ENCODE measurements at regions not wholly inside any gene's neighbourhood (a gene's known extent, or its start where the extent isn't known, plus 50 kb on each side); places are given as distances from the start of the nearest gene placed in this dataset.

DNA sequence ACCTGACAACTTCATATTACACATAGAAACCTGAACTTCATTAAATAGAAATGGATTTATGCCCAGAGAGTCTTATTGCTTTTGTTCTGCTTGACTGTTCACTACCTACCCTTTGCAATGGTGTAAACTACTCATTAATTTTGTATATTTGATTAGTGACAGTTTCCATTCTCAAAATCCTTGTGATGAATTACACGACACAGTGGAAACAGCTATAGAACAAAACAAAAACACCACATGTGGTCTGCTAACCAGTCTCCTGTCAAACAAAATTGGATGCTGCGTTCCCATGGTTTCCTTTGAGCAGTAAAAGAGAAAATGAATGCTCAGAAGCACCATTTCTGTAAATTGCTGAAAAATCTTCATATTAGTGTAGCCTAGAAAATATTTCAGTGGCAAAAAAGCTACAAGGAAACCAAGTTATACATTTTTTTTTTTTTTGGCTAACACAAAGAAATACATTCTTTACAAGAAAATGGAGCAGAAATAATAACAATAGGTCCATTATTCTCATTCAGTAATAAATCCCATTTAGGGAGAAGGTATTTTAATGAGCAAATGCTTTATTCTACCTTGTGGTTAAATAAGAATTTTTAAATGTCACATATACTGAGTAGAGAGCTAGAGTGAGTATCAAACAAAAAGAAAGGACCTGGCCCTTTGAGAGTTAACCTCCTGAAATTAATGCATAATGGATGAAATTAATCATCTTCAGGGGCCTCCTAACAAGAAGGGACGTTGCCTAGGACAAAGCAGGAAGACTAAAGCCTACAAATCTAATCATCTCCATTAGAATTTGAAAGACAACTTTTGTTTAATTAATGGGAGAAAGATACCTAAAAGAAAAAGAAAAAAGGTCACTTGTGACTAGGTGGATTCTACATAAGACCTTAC lies 355.1 kb upstream of the ZC3H15 start:
- TF ChIP-seq, protein P1, sequence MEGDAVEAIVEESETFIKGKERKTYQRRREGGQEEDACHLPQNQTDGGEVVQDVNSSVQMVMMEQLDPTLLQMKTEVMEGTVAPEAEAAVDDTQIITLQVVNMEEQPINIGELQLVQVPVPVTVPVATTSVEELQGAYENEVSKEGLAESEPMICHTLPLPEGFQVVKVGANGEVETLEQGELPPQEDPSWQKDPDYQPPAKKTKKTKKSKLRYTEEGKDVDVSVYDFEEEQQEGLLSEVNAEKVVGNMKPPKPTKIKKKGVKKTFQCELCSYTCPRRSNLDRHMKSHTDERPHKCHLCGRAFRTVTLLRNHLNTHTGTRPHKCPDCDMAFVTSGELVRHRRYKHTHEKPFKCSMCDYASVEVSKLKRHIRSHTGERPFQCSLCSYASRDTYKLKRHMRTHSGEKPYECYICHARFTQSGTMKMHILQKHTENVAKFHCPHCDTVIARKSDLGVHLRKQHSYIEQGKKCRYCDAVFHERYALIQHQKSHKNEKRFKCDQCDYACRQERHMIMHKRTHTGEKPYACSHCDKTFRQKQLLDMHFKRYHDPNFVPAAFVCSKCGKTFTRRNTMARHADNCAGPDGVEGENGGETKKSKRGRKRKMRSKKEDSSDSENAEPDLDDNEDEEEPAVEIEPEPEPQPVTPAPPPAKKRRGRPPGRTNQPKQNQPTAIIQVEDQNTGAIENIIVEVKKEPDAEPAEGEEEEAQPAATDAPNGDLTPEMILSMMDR (IDR thresholded peaks at IDR 0.05; ENCODE audit: low read depth, low read length, missing input control) = no peak
- TF ChIP-seq, protein P2, sequence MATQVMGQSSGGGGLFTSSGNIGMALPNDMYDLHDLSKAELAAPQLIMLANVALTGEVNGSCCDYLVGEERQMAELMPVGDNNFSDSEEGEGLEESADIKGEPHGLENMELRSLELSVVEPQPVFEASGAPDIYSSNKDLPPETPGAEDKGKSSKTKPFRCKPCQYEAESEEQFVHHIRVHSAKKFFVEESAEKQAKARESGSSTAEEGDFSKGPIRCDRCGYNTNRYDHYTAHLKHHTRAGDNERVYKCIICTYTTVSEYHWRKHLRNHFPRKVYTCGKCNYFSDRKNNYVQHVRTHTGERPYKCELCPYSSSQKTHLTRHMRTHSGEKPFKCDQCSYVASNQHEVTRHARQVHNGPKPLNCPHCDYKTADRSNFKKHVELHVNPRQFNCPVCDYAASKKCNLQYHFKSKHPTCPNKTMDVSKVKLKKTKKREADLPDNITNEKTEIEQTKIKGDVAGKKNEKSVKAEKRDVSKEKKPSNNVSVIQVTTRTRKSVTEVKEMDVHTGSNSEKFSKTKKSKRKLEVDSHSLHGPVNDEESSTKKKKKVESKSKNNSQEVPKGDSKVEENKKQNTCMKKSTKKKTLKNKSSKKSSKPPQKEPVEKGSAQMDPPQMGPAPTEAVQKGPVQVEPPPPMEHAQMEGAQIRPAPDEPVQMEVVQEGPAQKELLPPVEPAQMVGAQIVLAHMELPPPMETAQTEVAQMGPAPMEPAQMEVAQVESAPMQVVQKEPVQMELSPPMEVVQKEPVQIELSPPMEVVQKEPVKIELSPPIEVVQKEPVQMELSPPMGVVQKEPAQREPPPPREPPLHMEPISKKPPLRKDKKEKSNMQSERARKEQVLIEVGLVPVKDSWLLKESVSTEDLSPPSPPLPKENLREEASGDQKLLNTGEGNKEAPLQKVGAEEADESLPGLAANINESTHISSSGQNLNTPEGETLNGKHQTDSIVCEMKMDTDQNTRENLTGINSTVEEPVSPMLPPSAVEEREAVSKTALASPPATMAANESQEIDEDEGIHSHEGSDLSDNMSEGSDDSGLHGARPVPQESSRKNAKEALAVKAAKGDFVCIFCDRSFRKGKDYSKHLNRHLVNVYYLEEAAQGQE (IDR thresholded peaks at IDR 0.05) = no peak
- TF ChIP-seq GABPA (IDR thresholded peaks at IDR 0.05 in 1 of 2, conservative IDR thresholded peaks at IDR 0.05 in 1 of 2) (no peak), JUND (IDR thresholded peaks at IDR 0.05) (no peak), RAD21 (IDR thresholded peaks at IDR 0.05) (no peak), SP1 (IDR thresholded peaks at IDR 0.05) (no peak), EGR1 (IDR thresholded peaks at IDR 0.05; ENCODE audit: low read depth in 2 of 2) (no peak), TAF1 (conservative IDR thresholded peaks at IDR 0.05) (no peak)
- TF ChIP-seq, protein P3, sequence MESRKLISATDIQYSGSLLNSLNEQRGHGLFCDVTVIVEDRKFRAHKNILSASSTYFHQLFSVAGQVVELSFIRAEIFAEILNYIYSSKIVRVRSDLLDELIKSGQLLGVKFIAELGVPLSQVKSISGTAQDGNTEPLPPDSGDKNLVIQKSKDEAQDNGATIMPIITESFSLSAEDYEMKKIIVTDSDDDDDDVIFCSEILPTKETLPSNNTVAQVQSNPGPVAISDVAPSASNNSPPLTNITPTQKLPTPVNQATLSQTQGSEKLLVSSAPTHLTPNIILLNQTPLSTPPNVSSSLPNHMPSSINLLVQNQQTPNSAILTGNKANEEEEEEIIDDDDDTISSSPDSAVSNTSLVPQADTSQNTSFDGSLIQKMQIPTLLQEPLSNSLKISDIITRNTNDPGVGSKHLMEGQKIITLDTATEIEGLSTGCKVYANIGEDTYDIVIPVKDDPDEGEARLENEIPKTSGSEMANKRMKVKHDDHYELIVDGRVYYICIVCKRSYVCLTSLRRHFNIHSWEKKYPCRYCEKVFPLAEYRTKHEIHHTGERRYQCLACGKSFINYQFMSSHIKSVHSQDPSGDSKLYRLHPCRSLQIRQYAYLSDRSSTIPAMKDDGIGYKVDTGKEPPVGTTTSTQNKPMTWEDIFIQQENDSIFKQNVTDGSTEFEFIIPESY (IDR thresholded peaks at IDR 0.05) = no peak

All from liver (tissue), 3 donors.